GM12865 (cell line): ENCODE measurements at regions not wholly inside any gene's neighbourhood (a gene's known extent, or its start where the extent isn't known, plus 50 kb on each side); places are given as distances from the start of the nearest gene placed in this dataset.

Experiments used
- DNase-seq: peaks from one replicate; pipeline ENCODE4 v3.0.0; 2010; ENCODE audit warnings: low read depth
- H3K4me3 ChIP-seq: 2 replicates; pipeline ENCODE4 v1.5.1; 2011; ENCODE audit warnings: mild to moderate bottlenecking, low read depth, low read length, control low read depth
- TF ChIP-seq, protein P1 (sequence below): IDR thresholded peaks from 2 replicates; pipeline ENCODE4 v1.5.1; 2011; ENCODE audit warnings: low read length, control low read depth, low read depth, inconsistent platforms; ENCODE audit not compliant: insufficient read depth; ENCODE audit errors: missing control alignments

DNA sequence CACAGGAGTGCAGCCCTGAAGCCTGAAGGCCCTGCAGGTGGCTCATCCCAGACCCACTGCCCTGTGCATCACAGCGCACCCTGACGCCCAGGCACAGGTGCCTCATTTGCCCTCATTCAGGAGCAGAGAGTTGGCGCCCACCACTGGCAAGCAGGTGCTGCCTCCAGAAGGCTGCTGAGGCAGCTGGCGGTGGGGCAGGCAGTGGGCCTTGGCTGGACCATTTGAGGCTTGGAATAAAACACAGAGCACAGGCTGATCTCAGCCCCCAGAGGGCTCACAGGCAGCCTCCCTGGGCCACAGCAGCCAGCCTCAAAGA, 1151.9 kb downstream of the BRD1 start:
- DNase-seq, result no peak
- no peak overlapping the region for H3K4me3 ChIP-seq

DNA sequence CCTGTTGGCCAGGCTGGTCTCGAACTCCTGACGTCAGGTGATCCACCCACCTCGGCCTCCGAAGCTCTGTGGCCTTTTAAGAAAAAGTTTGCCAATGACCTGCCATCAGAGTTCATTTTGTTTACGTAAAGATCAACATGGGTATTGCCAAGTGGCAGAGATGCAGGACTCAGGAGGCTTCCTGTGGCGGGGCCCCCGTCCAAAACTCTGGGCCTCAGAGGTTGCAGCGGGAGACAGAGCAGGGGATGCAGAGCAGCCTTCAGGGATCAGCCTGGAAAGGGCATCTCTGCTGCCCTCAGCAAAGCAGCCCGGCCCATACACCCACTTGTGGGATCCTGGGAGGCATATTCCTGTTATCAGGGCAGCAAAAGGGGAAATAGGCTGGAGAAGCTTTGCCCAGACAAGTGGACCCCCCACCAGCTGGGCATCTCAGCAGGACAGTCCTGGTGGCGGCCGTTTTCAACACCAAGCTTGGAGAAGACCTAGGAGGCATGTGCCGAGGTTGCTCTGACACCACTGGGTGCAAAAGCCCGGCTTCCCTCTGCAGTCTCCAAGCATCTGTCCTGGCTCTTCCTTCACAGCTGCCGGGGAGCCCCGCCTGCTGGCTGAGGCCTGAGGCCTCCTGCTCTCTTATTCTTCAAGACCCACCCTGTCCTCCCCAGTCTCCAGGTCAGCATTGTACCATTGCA, 1152.4 kb downstream of the BRD1 start:
- TF ChIP-seq, protein P1, sequence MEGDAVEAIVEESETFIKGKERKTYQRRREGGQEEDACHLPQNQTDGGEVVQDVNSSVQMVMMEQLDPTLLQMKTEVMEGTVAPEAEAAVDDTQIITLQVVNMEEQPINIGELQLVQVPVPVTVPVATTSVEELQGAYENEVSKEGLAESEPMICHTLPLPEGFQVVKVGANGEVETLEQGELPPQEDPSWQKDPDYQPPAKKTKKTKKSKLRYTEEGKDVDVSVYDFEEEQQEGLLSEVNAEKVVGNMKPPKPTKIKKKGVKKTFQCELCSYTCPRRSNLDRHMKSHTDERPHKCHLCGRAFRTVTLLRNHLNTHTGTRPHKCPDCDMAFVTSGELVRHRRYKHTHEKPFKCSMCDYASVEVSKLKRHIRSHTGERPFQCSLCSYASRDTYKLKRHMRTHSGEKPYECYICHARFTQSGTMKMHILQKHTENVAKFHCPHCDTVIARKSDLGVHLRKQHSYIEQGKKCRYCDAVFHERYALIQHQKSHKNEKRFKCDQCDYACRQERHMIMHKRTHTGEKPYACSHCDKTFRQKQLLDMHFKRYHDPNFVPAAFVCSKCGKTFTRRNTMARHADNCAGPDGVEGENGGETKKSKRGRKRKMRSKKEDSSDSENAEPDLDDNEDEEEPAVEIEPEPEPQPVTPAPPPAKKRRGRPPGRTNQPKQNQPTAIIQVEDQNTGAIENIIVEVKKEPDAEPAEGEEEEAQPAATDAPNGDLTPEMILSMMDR, result no peak
- no peak overlapping the region for H3K4me3 ChIP-seq
- no peak for DNase-seq

More for the DNA sequence above, 1151.9 kb downstream of the BRD1 start:
- TF ChIP-seq, protein P1, result no peak

DNA sequence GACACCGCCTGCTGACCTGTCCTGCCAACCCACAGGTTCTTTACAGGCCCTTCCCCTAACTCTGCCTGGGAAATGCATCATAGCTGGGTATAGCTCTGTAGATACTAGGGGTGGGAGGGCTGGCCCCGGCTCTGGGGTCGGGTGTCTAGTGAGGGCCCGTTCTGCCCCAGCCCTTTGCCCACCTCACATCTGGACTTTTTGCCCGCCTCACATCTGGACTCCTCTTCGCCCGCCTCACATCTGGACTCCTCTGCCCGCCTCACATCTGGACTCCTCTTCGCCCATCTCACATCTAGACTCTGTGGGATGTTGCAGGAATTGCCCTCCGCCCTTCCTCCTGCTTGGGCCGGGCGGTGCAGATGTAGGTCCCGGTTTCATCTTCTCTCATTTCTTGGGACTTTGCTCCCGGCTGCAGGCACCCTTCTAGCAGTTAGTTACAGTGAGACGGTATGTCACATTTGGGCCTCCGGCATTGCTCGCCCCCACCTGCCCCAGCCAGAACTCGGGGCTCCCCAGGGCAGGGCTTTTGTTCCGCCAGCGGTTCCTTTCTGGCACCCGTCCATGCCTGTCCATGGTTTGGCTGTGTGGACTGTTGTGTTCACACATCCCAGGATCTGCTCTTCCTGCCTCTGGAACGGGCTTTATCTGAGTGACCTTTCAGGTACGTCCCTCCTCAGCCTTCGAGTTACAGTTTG, 1153.7 kb downstream of the BRD1 start:
- no peak overlapping the region for H3K4me3 ChIP-seq
- DNase-seq, result no peak
- TF ChIP-seq, protein P1, result no peak

DNA sequence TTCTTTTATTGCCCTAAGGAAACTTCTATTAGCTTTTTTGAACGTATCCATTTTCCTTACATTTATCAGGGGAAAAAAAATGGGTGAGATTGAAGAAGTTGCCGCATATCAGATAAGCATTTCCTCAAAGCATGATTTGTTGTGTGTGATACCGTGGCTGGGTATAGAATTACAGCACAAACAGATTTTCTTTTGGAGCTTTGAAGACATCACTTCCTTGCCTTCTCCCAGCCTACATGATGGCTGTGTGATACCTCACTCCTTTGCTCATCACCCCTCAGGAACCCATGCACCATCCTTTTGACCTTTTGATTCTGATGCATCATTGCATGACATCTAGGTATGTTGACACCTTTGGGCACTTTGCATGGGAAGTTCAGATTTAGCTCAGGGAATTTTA, 1155.3 kb downstream of the BRD1 start:
- TF ChIP-seq, protein P1, result no peak
- H3K4me3 ChIP-seq, result no peak overlapping the region
- no peak for DNase-seq

DNA sequence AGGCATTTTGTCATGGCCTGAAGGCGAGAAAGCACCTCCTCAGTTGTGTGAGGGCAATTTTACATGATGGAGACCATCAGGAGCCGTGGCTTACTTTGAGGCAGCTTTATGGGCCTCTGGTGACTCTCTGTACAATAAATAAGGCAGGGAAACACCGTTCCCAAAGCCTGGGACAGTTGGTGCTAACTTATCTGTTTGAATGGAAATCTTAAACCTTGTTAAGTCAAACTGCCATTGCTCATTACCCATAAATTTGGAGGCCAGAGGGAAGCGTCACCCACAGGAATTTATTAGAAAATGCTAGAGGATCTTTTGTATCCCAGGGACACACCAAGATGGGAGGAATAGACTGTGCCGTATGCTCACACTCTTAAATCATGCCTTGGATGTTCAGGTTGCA, 1156.9 kb downstream of the BRD1 start:
- no peak overlapping the region for H3K4me3 ChIP-seq
- DNase-seq, result no peak
- TF ChIP-seq, protein P1, result no peak

DNA sequence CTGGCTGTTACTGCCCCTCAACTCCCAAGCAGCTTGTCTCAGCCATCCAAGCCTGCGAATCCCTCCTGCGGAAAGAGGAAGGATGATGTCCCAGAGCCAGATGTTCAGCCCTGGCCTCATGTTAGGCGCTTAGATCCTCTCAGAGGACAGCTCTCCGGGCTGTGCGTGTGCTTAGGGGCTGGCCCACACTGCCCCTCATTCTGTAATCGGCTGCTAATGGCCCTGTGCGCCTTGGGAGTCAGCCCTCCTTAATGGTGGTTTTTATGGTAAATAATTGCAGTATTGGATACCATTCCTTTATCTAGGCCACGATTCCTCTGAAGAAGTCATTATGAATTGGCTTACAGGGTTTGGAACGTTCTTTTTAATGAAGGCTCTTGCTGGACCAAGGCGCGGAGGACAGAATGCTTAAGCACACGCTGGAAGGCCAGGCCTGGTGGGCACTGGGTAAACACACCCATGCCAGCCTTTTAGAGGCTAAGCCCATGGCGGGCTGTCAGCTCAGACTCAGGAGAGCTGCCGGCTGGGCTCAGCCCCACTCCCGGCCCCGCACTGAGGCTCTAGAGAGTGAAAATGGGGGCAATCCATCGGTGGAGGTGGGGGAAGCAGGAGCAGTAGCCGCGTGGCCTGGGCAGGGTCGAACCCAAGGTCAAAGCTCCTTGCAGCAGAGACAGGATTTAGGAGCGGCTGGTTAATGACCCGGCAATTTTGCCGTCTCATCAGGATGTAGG, 1157.5 kb downstream of the BRD1 start:
- TF ChIP-seq, protein P1, result no peak
- DNase-seq, result no peak
- no peak overlapping the region for H3K4me3 ChIP-seq
